ENCODE measurements at regions not wholly inside any gene's neighbourhood (a gene's known extent, or its start where the extent isn't known, plus 50 kb on each side); places are given as distances from the start of the nearest gene placed in this dataset.

- no peak for TF ChIP-seq CHD7 (IDR thresholded peaks at IDR 0.05; ENCODE audit: insufficient replicate concordance, low read length)
- no peak for TF ChIP-seq MAX (IDR thresholded peaks at IDR 0.05)
- TF ChIP-seq CBX8 (IDR thresholded peaks at IDR 0.05; ENCODE audit: borderline replicate concordance, low read depth, low read length): no peak
- TF ChIP-seq GABPA (IDR thresholded peaks at IDR 0.05; ENCODE audit: borderline replicate concordance, insufficient read depth, low read length): no peak
- no peak for TF ChIP-seq GTF2F1 (IDR thresholded peaks at IDR 0.05; ENCODE audit: borderline replicate concordance, low read depth, low read length)
- TF ChIP-seq JUN (IDR thresholded peaks at IDR 0.05; ENCODE audit: low read depth, low read length): no peak
Observed at GRCh38 chr1:200307755-200308066, 102.1 kb downstream of the ZNF281 start (continued).

Measured in H1 (cell line).